ENCODE measurements at regions not wholly inside any gene's neighbourhood (a gene's known extent, or its start where the extent isn't known, plus 50 kb on each side); places are given as distances from the start of the nearest gene placed in this dataset.

- TF ChIP-seq POLR2A (IDR thresholded peaks at IDR 0.05; ENCODE audit: low read length) (no peak), GATA1 (IDR thresholded peaks at IDR 0.05; ENCODE audit: low read depth, low read length) (no peak)
These were observed 321.9 kb upstream of the ACTBL2 start for GRCh38 chr5:57804505-57804904.
